Neuronal stem cell (in vitro differentiated cells): ENCODE measurements at regions not wholly inside any gene's neighbourhood (a gene's known extent, or its start where the extent isn't known, plus 50 kb on each side); places are given as distances from the start of the nearest gene placed in this dataset.

Experiments
- DNase-seq: peaks from one replicate; pipeline ENCODE4 v3.0.0-alpha.2; 2013; ENCODE audit warnings: low spot score
- H2AFZ ChIP-seq: one replicate; pipeline ENCODE4 v1.6.1; 2013; ENCODE audit warnings: mild to moderate bottlenecking, low read length, inconsistent platforms
- H2AK5ac ChIP-seq: 2 replicates; pipeline ENCODE4 v1.6.1; 2013; ENCODE audit warnings: low read depth, mild to moderate bottlenecking, inconsistent platforms, low read length, moderate library complexity, mixed read lengths
- H2BK120ac ChIP-seq: 2 replicates; pipeline ENCODE4 v1.6.1; 2013; ENCODE audit warnings: low read depth, mild to moderate bottlenecking, inconsistent platforms, low read length, moderate library complexity, mixed read lengths
- H2BK12ac ChIP-seq: one replicate; pipeline ENCODE4 v1.6.1; 2013; ENCODE audit warnings: low read length, inconsistent platforms
- H2BK15ac ChIP-seq: 2 replicates; pipeline ENCODE4 v1.6.1; 2013; ENCODE audit warnings: mild to moderate bottlenecking, low read length, inconsistent platforms, mixed read lengths
- H2BK5ac ChIP-seq: one replicate; pipeline ENCODE4 v1.6.1; 2013; ENCODE audit warnings: inconsistent platforms, mild to moderate bottlenecking, low read length, moderate library complexity
- H3K14ac ChIP-seq: one replicate; pipeline ENCODE4 v1.6.1; 2013; ENCODE audit warnings: low read length, inconsistent platforms
- H3K18ac ChIP-seq: 2 replicates; pipeline ENCODE4 v1.6.1; 2013; ENCODE audit warnings: low read length, inconsistent platforms
- H3K23ac ChIP-seq: 2 replicates; pipeline ENCODE4 v1.6.1; 2013; ENCODE audit warnings: low read depth, mild to moderate bottlenecking, mixed read lengths, low read length, inconsistent platforms; ENCODE audit not compliant: poor library complexity
- H3K27ac ChIP-seq: replicated peaks from 3 replicates; pipeline ENCODE4 v1.5.1; 2013; ENCODE audit warnings: low read length, inconsistent platforms
- H3K27me3 ChIP-seq, 3 experiments: 2 replicates each; pipeline ENCODE4 v1.6.1; 2013; ENCODE audit warnings: low read length in 3 of 3, mild to moderate bottlenecking in 2 of 3, inconsistent platforms in 1 of 3, low read depth in 1 of 3, mixed read lengths in 1 of 3, moderate library complexity in 1 of 3; ENCODE audit not compliant: control insufficient read depth in 3 of 3, insufficient read depth in 3 of 3
- H3K36me3 ChIP-seq, 2 donors: replicated peaks in 1 of 2; 2 replicates each; pipeline ENCODE4 v1.6.1; 2013; ENCODE audit warnings: low read length in 2 of 2; ENCODE audit not compliant: control insufficient read depth in 2 of 2, insufficient read depth in 2 of 2
- H3K4ac ChIP-seq: 2 replicates; pipeline ENCODE4 v1.6.1; 2013; ENCODE audit warnings: inconsistent platforms, mild to moderate bottlenecking, low read length, moderate library complexity
- H3K4me1 ChIP-seq, 2 donors: 1 replicate in 1 of 2; 2 replicates in 1 of 2; pipeline ENCODE4 v1.6.1; 2013; ENCODE audit warnings: low read length in 2 of 2, low read depth in 1 of 2; ENCODE audit not compliant: control insufficient read depth in 2 of 2, insufficient read depth in 1 of 2
- H3K4me2 ChIP-seq: one replicate; pipeline ENCODE4 v1.6.1; 2013; ENCODE audit warnings: mild to moderate bottlenecking, low read length, inconsistent platforms; ENCODE audit not compliant: insufficient read depth, poor library complexity, severe bottlenecking
- H3K4me3 ChIP-seq, 2 donors: 2 replicates each; pipeline ENCODE4 v1.5.1; 2013; ENCODE audit warnings: low read length in 2 of 2, mild to moderate bottlenecking in 2 of 2, inconsistent platforms in 1 of 2, moderate library complexity in 1 of 2
- H3K79me1 ChIP-seq: one replicate; pipeline ENCODE4 v1.6.1; 2013; ENCODE audit warnings: low read depth, mild to moderate bottlenecking, inconsistent platforms, low read length, moderate library complexity
- H3K9ac ChIP-seq: one replicate; pipeline ENCODE4 v1.6.1; 2013; ENCODE audit warnings: mild to moderate bottlenecking, low read depth, low read length, inconsistent platforms; ENCODE audit not compliant: poor library complexity
- H3K9me3 ChIP-seq, 2 donors: replicated peaks in 1 of 2; 2 replicates each; pipeline versions ENCODE3 to v1.6.1; 2013; ENCODE audit warnings: low read length in 2 of 2, mild to moderate bottlenecking in 2 of 2, inconsistent platforms in 1 of 2, low read depth in 1 of 2, mixed read lengths in 1 of 2, moderate library complexity in 1 of 2; ENCODE audit not compliant: control insufficient read depth in 2 of 2, insufficient read depth in 1 of 2
- H4K8ac ChIP-seq: one replicate; pipeline ENCODE4 v1.6.1; 2013; ENCODE audit warnings: low read depth, mild to moderate bottlenecking, inconsistent platforms, low read length, moderate library complexity
- H4K91ac ChIP-seq: one replicate; pipeline ENCODE4 v1.6.1; 2013; ENCODE audit warnings: low read length, low read depth, mild to moderate bottlenecking, inconsistent platforms; ENCODE audit not compliant: poor library complexity
- WGBS, 2 donors: extraction: QIAGEN DNeasy Blood & Tissue Kit; methylation state at CpG; one replicate each; pipeline ENCODE4 v1.1.7; 2013; ENCODE audit warnings: missing lambda C conversion rate in 2 of 2, mixed read lengths in 1 of 2; ENCODE audit not compliant: insufficient read length in 2 of 2, insufficient replicate concordance in 1 of 2; ENCODE audit errors: extremely low coverage in 2 of 2; 5-methylcytosine and 5-hydroxymethylcytosine counted together

GRCh38 chr11:42075180-42075579, 615.7 kb upstream of the LRRC4C start:
- H2BK12ac ChIP-seq: no peak overlapping the region
- H3K9me3 ChIP-seq: no peaks in the 10 kb centered on the region
- no CpG with 5 or more reads among the region's 1 CpG for WGBS, 2 donors

GRCh38 chr11:42077794-42078193, 618.3 kb upstream of the LRRC4C start:
- Histone ChIP-seq H3K4me3 (no peak overlapping the region), H3K79me1 (no peaks in the 10 kb centered on the region), H2BK5ac (no peak overlapping the region), H3K14ac (no peak overlapping the region), H2AFZ (no peak overlapping the region), H3K4me1 (peaks cover 0 to 3% of the 10 kb centered on the region in 2 donors), H4K91ac (no peak overlapping the region), H3K27ac (no peak overlapping the region), H2BK12ac (no peak overlapping the region), H3K4ac (no peak overlapping the region), H4K8ac (no peak overlapping the region), H3K9me3 (no peaks in the 10 kb centered on the region), H3K27me3 (no peaks in the 10 kb centered on the region), H2BK15ac (no peak overlapping the region), H2BK120ac (no peak overlapping the region), H3K23ac (no peak overlapping the region), H3K4me2 (no peak overlapping the region), H3K36me3 (no peaks in the 10 kb centered on the region), H3K9ac (no peak overlapping the region), H3K18ac (no peak overlapping the region), H2AK5ac (no peak overlapping the region)
- no CpG with 5 or more reads among the region's 1 CpG for WGBS, 2 donors
- no peak for DNase-seq

More at GRCh38 chr11:42075180-42075579, 615.7 kb upstream of the LRRC4C start:
- H3K36me3 ChIP-seq: no peaks in the 10 kb centered on the region
- H3K14ac ChIP-seq: no peak overlapping the region
- H3K4ac ChIP-seq: no peak overlapping the region
- H4K91ac ChIP-seq: no peak overlapping the region
- H3K9ac ChIP-seq: no peak overlapping the region
- no peak overlapping the region for H2AFZ ChIP-seq
- no peak overlapping the region for H3K18ac ChIP-seq
- H3K27me3 ChIP-seq: no peaks in the 10 kb centered on the region
- no peaks in the 10 kb centered on the region for H3K4me1 ChIP-seq
- H2AK5ac ChIP-seq: no peak overlapping the region
- DNase-seq: no peak
- no peak overlapping the region for H3K23ac ChIP-seq
- no peak overlapping the region for H3K27ac ChIP-seq
- no peak overlapping the region for H3K4me2 ChIP-seq
- no peaks in the 10 kb centered on the region for H3K79me1 ChIP-seq
- H3K4me3 ChIP-seq: no peak overlapping the region
- H2BK120ac ChIP-seq: no peak overlapping the region
- H2BK15ac ChIP-seq: no peak overlapping the region
- H2BK5ac ChIP-seq: no peak overlapping the region
- no peak overlapping the region for H4K8ac ChIP-seq

DNA sequence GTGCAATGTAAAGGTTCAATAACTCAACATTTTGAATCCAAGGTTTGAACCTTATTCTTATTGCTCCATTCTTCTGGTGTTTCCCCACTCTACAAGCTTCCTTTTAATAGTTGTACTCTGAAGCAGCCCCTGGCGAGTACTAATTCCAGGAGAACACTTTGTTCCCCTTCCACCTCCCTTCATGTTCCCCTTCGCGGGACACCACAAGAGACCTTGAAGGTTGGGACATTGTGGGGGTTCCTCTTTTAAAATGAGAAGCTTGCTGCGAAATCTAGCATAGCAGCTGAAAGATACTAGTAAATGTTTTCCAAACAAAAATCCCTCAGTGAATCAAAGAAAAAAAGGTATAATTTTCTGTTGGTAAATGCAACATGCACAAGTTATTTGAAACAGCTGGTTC, 626.3 kb upstream of the LRRC4C start:
- Histone ChIP-seq H2BK12ac (no peak overlapping the region), H3K36me3 (no peaks in the 10 kb centered on the region), H3K14ac (no peak overlapping the region), H2AFZ (no peak overlapping the region), H3K9ac (no peak overlapping the region), H4K8ac (no peak overlapping the region), H3K27ac (no peak overlapping the region), H3K4ac (no peak overlapping the region), H3K18ac (no peak overlapping the region), H3K23ac (no peak overlapping the region), H3K79me1 (no peaks in the 10 kb centered on the region), H3K4me1 (peaks cover 0 to 3% of the 10 kb centered on the region in 2 donors), H3K9me3 (no peaks in the 10 kb centered on the region), H2BK120ac (no peak overlapping the region), H3K4me2 (no peak overlapping the region), H3K27me3 (no peaks in the 10 kb centered on the region), H2AK5ac (no peak overlapping the region), H3K4me3 (no peak overlapping the region), H2BK5ac (no peak overlapping the region), H2BK15ac (no peak overlapping the region), H4K91ac (no peak overlapping the region)
- WGBS, 2 donors: no CpG with 5 or more reads among the region's 4 CpGs
- DNase-seq: no peak

GRCh38 chr11:42093541-42093940, 634.1 kb upstream of the LRRC4C start:
- no peak overlapping the region for H3K14ac ChIP-seq
- H3K9me3 ChIP-seq: peaks cover 0 to 2% of the 10 kb centered on the region in 2 donors
- no peak overlapping the region for H3K4ac ChIP-seq
- no peaks in the 10 kb centered on the region for H3K27me3 ChIP-seq
- no peak overlapping the region for H2BK12ac ChIP-seq
- no peak overlapping the region for H2BK15ac ChIP-seq
- WGBS, 2 donors: no CpG with 5 or more reads among the region's 3 CpGs
- no peak overlapping the region for H3K9ac ChIP-seq
- no peak overlapping the region for H2AFZ ChIP-seq
- H3K4me1 ChIP-seq: no peaks in the 10 kb centered on the region
- no peak overlapping the region for H4K91ac ChIP-seq
- H3K23ac ChIP-seq: no peak overlapping the region
- no peak overlapping the region for H3K4me3 ChIP-seq
- DNase-seq: no peak
- H2BK120ac ChIP-seq: no peak overlapping the region
- no peak overlapping the region for H3K4me2 ChIP-seq
- no peak overlapping the region for H2BK5ac ChIP-seq
- no peaks in the 10 kb centered on the region for H3K79me1 ChIP-seq
- no peaks in the 10 kb centered on the region for H3K36me3 ChIP-seq
- H4K8ac ChIP-seq: no peak overlapping the region
- H3K27ac ChIP-seq: no peak overlapping the region
- H2AK5ac ChIP-seq: no peak overlapping the region
- no peak overlapping the region for H3K18ac ChIP-seq
